Prostate gland (tissue), 2 donors: ENCODE measurements at regions not wholly inside any gene's neighbourhood (a gene's known extent, or its start where the extent isn't known, plus 50 kb on each side); places are given as distances from the start of the nearest gene placed in this dataset.
"Not testable (repeated sequence)": the region's sequence is repeated elsewhere in the genome, so short reads cannot be mapped to it uniquely, and the experiment has no call there.

ENCODE experiments used
- DNase-seq: peaks from one replicate; pipeline ENCODE4 v3.0.0-alpha.2; 2019; ENCODE audit warnings: low spot score
- H3K27ac ChIP-seq, 2 donors: fragments of 200-600 bp; sonication (generic); 2 replicates each; pipeline ENCODE4 v1.5.1; 2017 to 2019
- H3K27me3 ChIP-seq: fragments of 200-600 bp; sonication (generic); replicated peaks from 2 replicates; pipeline ENCODE4 v1.5.1; 2019; ENCODE audit not compliant: insufficient read depth
- H3K36me3 ChIP-seq, 2 donors: fragments of 200-600 bp; sonication (generic); 1 replicate in 1 of 2; 2 replicates in 1 of 2; pipeline versions ENCODE4 v1.5.1 to v1.8.1; 2017 to 2019
- H3K4me1 ChIP-seq: fragments of 200-600 bp; sonication (generic); replicated peaks from 2 replicates; pipeline ENCODE4 v1.5.1; 2019
- H3K4me3 ChIP-seq, 2 donors: fragments of 200-600 bp; sonication (generic); 2 replicates each; pipeline ENCODE4 v1.5.1; 2017 to 2019
- H3K9me3 ChIP-seq: fragments of 200-600 bp; sonication (generic); 2 replicates; pipeline ENCODE4 v1.5.1; 2017
- POLR2AphosphoS5 ChIP-seq: sonication (generic); formaldehyde crosslinking; IDR thresholded peaks from one replicate; pipeline ENCODE4 v1.6.1; 2017; ENCODE audit warnings: antibody characterized with exemption
- WGBS: methylation state at CpG from one replicate; pipeline ENCODE4 v1.1.5; 2018; 5-methylcytosine and 5-hydroxymethylcytosine counted together
- intact Hi-C: fragments of 100-400 bp; cut with DNase I; formaldehyde crosslinking; loops from one replicate; pipeline ENCODE4 v1.14.2; 2022
- TF ChIP-seq, protein P1 (sequence below), 4 experiments: fragments of 200-600 bp in 2 of 4; fragments of 450-650 bp in 2 of 4; sonication (generic) in 2 of 4; IDR thresholded peaks; 1 replicate in 3 of 4; 2 replicates in 1 of 4; pipeline ENCODE4 v1.5.1; 2016 to 2019; ENCODE audit warnings: antibody characterized with exemption in 4 of 4, mild to moderate bottlenecking in 2 of 4, moderate library complexity in 2 of 4

DNA sequence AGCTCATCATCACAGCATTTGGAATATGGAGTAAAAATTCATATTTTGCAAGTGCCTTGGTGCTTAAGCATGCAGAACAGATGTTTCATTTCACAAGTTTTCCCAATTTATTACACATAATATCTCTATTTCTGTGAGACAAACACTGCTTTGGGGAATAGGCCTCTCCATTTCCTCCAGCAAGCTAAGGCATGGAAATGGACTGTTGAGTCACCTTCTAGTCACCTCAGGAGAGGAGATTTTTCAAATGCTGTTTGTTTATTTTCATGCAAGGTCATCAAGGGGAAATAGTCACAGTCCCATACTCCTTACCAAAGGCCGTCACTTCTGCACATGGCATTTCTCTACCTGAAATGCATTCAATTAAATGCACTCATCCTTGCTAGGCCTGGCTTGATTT, 57.4 kb upstream of the NUTM2D start:
- H3K4me3 ChIP-seq, H3K27me3 ChIP-seq, H3K27ac ChIP-seq, intact Hi-C loops, DNase-seq, H3K4me1 ChIP-seq, H3K36me3 ChIP-seq, H3K9me3 ChIP-seq: not testable (repeated sequence)
- WGBS, result no CpG with 5 or more reads among the region's 1 CpG

DNA sequence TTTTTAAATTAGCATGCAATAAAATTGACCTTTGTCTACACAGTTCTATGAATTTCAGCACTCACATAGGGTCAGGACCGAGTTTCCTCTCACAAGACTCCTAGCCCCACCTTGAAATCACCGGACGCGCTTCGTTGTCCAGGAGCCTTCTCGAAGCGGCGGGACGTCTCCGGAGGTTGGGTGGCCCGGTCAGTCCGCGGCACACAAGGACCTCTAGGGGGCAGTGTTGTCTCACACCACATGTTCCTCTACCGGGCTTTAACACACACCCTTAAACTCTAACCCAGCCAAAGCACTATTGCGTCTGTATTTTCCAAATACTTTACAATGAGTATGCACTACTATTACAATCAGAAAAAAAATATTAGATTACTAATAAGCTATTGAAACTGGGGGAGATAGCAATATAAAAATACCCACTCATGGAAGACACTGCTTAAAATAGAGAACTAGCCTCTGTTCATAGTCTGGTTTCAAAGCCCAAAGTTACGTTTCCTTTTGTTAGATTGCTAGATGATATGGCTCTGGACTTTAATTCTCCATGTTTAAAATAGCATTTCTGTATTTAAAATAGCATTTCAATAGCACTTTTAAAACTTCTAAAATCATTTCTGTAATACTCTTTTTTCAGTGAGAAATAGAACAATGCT, 56.0 kb upstream of the NUTM2D start:
- 17% methylated on average over 14 of the region's 16 CpGs for WGBS
- intact Hi-C loops, H3K9me3 ChIP-seq, H3K27ac ChIP-seq, H3K36me3 ChIP-seq, H3K4me3 ChIP-seq, H3K4me1 ChIP-seq, H3K27me3 ChIP-seq: not testable (repeated sequence)
- DNase-seq, result peak; percentile 20
- TF ChIP-seq, protein P1, sequence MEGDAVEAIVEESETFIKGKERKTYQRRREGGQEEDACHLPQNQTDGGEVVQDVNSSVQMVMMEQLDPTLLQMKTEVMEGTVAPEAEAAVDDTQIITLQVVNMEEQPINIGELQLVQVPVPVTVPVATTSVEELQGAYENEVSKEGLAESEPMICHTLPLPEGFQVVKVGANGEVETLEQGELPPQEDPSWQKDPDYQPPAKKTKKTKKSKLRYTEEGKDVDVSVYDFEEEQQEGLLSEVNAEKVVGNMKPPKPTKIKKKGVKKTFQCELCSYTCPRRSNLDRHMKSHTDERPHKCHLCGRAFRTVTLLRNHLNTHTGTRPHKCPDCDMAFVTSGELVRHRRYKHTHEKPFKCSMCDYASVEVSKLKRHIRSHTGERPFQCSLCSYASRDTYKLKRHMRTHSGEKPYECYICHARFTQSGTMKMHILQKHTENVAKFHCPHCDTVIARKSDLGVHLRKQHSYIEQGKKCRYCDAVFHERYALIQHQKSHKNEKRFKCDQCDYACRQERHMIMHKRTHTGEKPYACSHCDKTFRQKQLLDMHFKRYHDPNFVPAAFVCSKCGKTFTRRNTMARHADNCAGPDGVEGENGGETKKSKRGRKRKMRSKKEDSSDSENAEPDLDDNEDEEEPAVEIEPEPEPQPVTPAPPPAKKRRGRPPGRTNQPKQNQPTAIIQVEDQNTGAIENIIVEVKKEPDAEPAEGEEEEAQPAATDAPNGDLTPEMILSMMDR (IDR thresholded peaks at IDR 0.05), result peak in 2 of 4 experiments; percentile 15 to 24
- peak; percentile 13 for TF ChIP-seq POLR2AphosphoS5

DNA sequence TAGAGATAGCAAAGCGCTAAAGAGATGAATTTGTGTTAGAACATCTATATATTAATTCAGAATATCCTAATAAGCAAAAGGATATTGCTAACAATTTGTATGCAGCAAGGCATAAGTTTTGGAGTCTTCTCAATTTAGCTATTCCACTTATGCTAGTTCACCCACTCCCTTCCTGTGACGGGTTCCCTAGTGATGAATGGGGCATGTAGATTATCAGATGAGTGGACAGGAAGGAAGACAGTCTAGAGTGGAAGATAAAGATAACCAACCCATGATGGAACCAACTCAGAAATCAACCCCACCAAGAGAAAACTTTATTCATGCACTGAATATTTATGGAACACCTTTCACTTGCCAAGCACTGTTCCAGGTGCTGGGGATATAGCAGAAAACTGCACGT, 55.4 kb upstream of the NUTM2D start:
- H3K4me3 ChIP-seq, H3K4me1 ChIP-seq, DNase-seq, H3K27ac ChIP-seq, H3K27me3 ChIP-seq, H3K9me3 ChIP-seq, H3K36me3 ChIP-seq, intact Hi-C loops: not testable (repeated sequence)
- 86% methylated on average over 1 of the region's 3 CpGs for WGBS

DNA sequence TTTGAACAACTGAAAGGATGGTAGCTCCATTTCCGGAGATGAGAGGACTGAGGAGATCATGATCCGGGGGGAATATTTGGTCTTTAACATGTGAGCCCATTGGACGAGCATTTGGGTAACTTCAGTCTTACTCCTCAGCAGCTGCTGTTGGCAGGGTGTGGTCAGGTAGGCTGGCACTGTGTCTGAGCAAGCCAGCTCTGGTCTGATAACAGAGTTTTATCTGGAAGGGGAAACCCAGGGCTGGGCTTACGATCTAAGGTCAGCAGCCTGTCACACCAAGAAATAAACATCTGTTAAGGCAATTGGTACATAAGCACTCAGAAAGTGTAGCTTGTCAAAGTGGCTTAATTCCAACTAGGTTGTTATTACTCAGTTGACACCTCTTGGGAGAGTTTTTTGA, 53.8 kb upstream of the NUTM2D start:
- H3K9me3 ChIP-seq, H3K36me3 ChIP-seq, DNase-seq, intact Hi-C loops, H3K4me1 ChIP-seq, H3K27me3 ChIP-seq, H3K27ac ChIP-seq, H3K4me3 ChIP-seq: not testable (repeated sequence)
- WGBS, result no CpG with 5 or more reads among the region's 4 CpGs

DNA sequence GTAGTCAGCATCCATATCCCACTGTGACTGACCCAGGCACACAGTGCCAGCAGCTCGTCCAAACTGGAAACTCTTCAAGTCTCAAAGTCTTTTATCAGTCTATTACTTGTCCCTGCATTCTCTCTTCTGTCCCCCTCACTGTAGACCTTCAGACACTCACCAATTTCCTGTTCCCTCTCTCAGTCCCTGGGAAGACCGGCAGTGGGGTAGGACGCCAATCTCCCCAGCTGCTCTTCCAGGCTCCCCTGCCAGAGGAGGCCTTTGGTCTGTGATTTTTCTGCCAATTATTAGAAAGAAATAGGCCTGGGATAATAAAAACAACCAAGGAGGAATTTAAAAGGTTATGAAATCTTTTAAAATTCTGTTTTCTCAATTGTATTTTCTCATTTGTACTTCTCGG, 50.9 kb upstream of the NUTM2D start:
- intact Hi-C loops, result not testable (repeated sequence)
- no CpG with 5 or more reads among the region's 4 CpGs for WGBS

More for the DNA sequence above, 50.9 kb upstream of the NUTM2D start:
- not testable (repeated sequence) for H3K4me3 ChIP-seq, H3K27me3 ChIP-seq, H3K36me3 ChIP-seq, DNase-seq, H3K27ac ChIP-seq, H3K9me3 ChIP-seq, H3K4me1 ChIP-seq
